IgD-negative memory B cell (primary cell): ENCODE measurements at regions not wholly inside any gene's neighbourhood (a gene's known extent, or its start where the extent isn't known, plus 50 kb on each side); places are given as distances from the start of the nearest gene placed in this dataset.

ENCODE experiments used
- H3K27ac Mint-ChIP-seq, 3 donors: one replicate each; pipeline ENCODE4 v1.8.0; 2020 to 2022; ENCODE audit warnings: mild to moderate bottlenecking in 3 of 3, mixed read lengths in 3 of 3, moderate library complexity in 1 of 3
- H3K27me3 Mint-ChIP-seq: one replicate; pipeline ENCODE4 v1.8.0; 2021; ENCODE audit warnings: mixed read lengths
- H3K36me3 Mint-ChIP-seq: one replicate; pipeline ENCODE4 v1.8.0; 2020; ENCODE audit warnings: mild to moderate bottlenecking, mixed read lengths
- H3K4me1 Mint-ChIP-seq, 3 donors: one replicate each; pipeline ENCODE4 v1.8.0; 2020 to 2022; ENCODE audit warnings: mixed read lengths in 3 of 3, mild to moderate bottlenecking in 1 of 3
- H3K4me3 Mint-ChIP-seq, 4 donors: one replicate each; pipeline ENCODE4 v1.8.0; 2020 to 2022; ENCODE audit warnings: mild to moderate bottlenecking in 4 of 4, mixed read lengths in 4 of 4, moderate library complexity in 3 of 4
- H3K9me3 Mint-ChIP-seq, 3 donors: one replicate each; pipeline ENCODE4 v1.8.0; 2020 to 2021; ENCODE audit warnings: mixed read lengths in 3 of 3, mild to moderate bottlenecking in 1 of 3

DNA sequence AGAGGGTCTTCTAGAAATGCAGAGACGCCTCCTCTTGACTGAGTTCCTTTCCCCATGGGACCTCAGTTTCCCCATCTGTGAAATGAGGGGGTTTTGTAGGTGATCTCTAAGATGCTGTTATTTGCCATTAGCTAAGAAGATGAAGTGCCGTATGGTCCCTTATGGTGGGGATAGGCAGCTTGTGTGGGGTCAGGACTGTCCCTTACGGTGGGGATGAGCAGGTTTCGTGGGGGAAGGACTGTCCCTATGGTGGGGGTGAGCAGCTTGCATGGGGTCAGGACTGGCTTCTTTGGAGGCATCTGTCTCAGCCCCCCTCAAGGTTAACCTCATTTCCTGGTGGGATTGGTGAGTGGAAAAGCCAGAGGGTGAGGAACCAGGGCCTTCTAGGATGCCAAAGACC lies 148.3 kb upstream of the GPR26 start:
- Mint-ChIP-seq H3K4me3 (no peak overlapping the region), H3K27ac (no peak overlapping the region), H3K9me3 (no peaks in the 10 kb centered on the region)

DNA sequence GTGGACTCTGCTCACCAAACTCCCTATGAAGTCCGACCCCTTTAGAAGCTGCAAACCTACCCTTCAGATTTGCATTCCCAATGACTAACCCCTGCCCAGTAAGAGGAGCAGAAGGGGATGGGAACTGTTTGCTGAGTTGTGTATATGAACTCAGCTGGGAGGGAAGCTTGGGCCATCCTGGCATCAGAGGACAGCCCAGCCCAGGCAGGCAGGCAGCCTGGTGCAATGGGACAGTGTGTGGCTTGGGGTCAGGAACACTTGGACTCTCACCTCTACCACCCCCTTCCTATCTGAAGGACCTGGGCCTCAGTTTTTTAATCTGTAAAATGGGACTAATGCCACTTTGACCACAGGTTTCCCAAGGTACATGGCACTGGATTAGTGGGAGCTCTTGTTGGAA lies 147.4 kb upstream of the GPR26 start:
- Mint-ChIP-seq H3K9me3 (no peaks in the 10 kb centered on the region), H3K4me3 (no peak overlapping the region), H3K27ac (no peak overlapping the region)

More for the DNA sequence above, 148.3 kb upstream of the GPR26 start:
- peaks cover 0 to 4% (median 4%) of the 10 kb centered on the region in 3 donors for H3K4me1 Mint-ChIP-seq
- H3K36me3 Mint-ChIP-seq: no peaks in the 10 kb centered on the region
- H3K27me3 Mint-ChIP-seq: peaks cover 9% of the 10 kb centered on the region

DNA sequence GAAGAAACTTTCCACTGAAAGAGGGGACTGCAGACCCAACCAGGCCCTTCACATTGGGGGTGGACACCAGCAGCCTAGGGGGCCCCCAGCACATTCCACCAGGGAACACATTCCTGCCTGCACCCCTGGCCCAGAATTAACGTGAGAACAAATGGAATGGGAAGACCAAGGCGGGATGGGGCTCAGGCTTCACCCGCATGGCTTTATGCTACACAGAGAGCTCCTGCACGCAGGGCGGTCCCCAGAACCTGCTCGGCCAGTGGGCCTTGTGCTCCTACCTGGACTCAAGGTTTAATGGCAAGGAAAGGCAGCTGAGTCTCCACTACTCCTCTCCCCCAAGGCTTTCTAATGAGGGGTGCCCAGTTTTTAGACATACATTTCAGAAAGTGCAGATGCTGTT lies 146.3 kb upstream of the GPR26 start:
- H3K4me1 Mint-ChIP-seq: peaks cover 0 to 4% (median 4%) of the 10 kb centered on the region in 3 donors
- no peak overlapping the region for H3K4me3 Mint-ChIP-seq
- H3K27ac Mint-ChIP-seq: no peak overlapping the region
- H3K9me3 Mint-ChIP-seq: no peaks in the 10 kb centered on the region
- H3K36me3 Mint-ChIP-seq: no peaks in the 10 kb centered on the region
- H3K27me3 Mint-ChIP-seq: peaks cover 9% of the 10 kb centered on the region

More for the DNA sequence above, 147.4 kb upstream of the GPR26 start:
- peaks cover 9% of the 10 kb centered on the region for H3K27me3 Mint-ChIP-seq
- peaks cover 0 to 4% (median 4%) of the 10 kb centered on the region in 3 donors for H3K4me1 Mint-ChIP-seq
- H3K36me3 Mint-ChIP-seq: no peaks in the 10 kb centered on the region

DNA sequence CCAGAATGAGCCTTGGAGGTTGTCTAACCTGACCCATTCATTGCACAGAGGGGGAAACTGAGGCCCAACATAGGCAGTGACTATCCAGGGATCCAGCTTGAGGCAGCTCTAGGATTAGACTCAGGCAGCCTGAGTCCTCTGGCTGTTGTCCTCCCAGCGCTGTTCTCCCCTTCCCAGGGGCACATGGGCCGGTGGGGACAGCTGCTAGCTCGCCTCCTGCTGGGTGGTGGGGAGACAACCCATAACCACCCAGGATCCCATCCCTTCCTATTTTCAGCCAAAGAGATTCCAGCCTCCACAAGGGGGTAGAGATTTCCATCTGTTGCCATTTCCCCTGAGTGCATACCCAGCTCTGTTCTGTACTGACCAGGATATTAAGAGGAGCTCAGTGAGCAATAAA lies 145.1 kb upstream of the GPR26 start:
- Mint-ChIP-seq H3K9me3 (no peaks in the 10 kb centered on the region), H3K4me3 (no peak overlapping the region), H3K36me3 (no peaks in the 10 kb centered on the region), H3K27ac (no peak overlapping the region), H3K4me1 (peaks cover 0 to 4% (median 4%) of the 10 kb centered on the region in 3 donors), H3K27me3 (peaks cover 9% of the 10 kb centered on the region)

DNA sequence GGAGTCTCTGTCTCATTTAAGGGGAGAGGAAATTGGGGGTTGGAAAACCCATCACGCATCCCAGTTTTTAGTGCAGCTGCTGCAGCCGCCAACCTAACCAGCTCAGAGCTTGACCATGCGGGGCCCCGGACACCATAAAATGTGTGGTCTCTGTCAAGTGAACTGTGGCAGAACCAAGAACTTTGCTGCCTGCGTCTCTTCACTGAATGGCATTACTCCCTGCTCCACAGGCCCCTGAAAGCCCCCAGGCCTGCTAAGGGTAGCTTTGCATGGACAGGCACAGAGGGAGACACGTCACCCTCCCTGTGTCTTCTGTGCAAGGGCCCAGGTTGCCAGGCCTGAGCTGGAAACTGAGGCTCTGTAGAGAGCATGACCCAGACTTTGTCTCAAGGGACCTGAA lies 144.6 kb upstream of the GPR26 start:
- no peaks in the 10 kb centered on the region for H3K36me3 Mint-ChIP-seq

DNA sequence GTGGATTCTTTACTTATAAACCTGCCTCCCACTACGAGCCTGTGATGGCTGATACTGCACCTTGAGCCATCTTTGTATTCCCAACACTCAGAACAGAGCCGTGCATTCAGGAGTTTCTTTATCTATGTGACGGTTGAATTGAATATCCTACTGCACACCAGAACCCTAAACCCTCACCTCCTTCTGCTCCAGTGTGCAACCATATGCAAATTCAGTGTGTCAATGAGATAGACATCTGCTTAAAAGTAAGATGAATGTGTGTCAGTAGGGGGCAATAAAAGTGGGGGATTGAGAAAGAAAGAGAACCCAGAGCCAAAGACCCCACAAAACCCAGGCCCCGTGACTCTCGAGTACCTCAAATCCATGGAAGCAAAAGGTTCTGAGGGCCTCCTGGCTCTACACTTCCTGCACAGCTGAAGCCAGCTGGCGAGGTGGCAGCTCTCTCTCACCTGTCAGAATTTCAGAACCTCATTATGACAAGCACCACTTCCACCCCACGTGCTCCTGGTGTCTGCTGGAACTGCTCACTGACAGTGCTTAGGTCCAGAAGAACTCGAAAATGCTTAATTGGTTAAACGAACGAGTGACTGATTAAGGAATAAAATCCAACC lies 143.3 kb upstream of the GPR26 start:
- H3K9me3 Mint-ChIP-seq: no peaks in the 10 kb centered on the region
- H3K36me3 Mint-ChIP-seq: no peaks in the 10 kb centered on the region
- peak overlapping the region in 1 of 4 donors; percentile 29 for H3K4me3 Mint-ChIP-seq
- H3K27ac Mint-ChIP-seq: peak overlapping the region in 1 of 3 donors; percentile 71
- peaks cover 0 to 4% (median 4%) of the 10 kb centered on the region in 3 donors for H3K4me1 Mint-ChIP-seq
- H3K27me3 Mint-ChIP-seq: peaks cover 5% of the 10 kb centered on the region

More for the DNA sequence above, 144.6 kb upstream of the GPR26 start:
- H3K4me1 Mint-ChIP-seq: peaks cover 0 to 4% (median 4%) of the 10 kb centered on the region in 3 donors
- H3K27ac Mint-ChIP-seq: no peak overlapping the region
- no peaks in the 10 kb centered on the region for H3K9me3 Mint-ChIP-seq
- H3K27me3 Mint-ChIP-seq: peaks cover 9% of the 10 kb centered on the region
- no peak overlapping the region for H3K4me3 Mint-ChIP-seq

DNA sequence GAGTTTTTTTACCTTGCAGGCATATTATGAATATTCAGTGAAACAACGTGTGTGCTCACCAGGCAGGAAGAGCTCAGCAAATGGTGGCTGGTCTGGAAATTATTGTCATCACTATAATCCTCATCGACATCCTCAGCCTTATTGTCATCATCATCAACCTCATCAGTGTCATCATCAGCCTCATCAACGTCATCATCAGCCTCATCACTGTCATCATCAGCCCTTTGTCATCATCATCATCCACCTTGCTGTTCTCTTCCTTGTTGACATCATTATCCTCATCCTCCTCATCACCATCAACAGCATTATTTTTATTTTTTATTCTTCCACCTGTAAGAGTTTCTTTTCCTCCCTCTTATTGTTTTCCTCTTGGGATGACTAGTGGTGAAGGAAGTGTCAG lies 142.3 kb upstream of the GPR26 start:
- no peaks in the 10 kb centered on the region for H3K9me3 Mint-ChIP-seq
- H3K36me3 Mint-ChIP-seq: no peaks in the 10 kb centered on the region
- peaks cover 0 to 4% (median 4%) of the 10 kb centered on the region in 3 donors for H3K4me1 Mint-ChIP-seq
- peaks cover 4% of the 10 kb centered on the region for H3K27me3 Mint-ChIP-seq
- H3K27ac Mint-ChIP-seq: no peak overlapping the region
- H3K4me3 Mint-ChIP-seq: no peak overlapping the region

DNA sequence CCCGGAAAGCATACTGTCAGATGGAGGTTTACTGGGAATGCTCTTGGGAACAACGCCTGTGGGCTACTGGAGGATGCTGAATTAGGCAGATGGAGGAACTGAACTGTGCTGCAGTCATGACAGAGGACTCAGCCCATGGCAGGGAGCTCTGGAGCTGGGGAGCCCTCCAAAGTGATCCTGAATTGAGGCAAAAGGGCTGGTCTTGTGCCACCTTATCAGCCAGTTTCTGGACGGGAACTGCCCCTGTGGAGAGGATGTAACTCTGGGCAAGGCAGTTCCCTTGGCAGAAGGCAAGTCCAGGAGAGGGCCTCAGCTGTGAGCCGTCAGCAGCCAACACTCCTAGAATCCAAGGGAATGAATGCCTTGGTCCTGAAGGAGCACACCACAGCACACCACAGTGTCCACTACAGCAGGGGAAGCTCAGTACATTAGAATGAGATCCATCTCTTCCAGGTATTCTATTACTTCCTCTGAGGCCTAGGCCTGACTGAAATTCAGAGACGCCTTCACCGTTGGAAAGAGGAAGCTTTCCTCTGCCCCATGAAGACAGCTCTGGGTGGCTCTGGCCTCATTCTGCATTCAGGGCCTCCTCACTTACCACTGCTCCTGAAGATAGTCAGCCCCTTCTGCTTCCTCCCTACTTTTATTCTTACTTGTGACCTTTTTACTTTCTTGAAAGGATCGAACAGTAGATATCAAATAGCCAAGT lies 139.6 kb upstream of the GPR26 start:
- peaks cover 0 to 4% (median 4%) of the 10 kb centered on the region in 3 donors for H3K4me1 Mint-ChIP-seq
- H3K27me3 Mint-ChIP-seq: no peaks in the 10 kb centered on the region
- H3K4me3 Mint-ChIP-seq: no peak overlapping the region
- H3K27ac Mint-ChIP-seq: no peak overlapping the region
- no peaks in the 10 kb centered on the region for H3K36me3 Mint-ChIP-seq
- H3K9me3 Mint-ChIP-seq: no peaks in the 10 kb centered on the region

DNA sequence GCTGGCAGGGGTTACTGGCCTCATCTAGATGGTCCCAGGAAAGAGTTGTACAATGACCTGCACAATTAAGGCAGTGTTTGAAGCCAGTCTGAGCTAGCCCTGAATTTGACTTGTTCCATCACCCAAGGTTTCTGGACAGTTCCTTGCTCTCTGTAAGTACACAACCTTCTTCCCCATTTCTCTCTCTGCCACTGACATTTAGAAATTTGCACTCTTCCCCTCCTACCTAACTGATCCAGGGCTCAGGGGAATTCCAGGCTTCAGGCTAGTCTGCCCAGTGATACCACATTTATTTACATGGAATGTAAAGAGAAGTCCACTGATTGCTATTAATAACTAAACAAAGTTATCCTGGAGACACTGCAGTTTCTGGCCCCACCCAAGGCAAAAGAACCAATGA lies 139.0 kb upstream of the GPR26 start:
- Mint-ChIP-seq H3K27me3 (no peaks in the 10 kb centered on the region), H3K36me3 (no peaks in the 10 kb centered on the region), H3K27ac (no peak overlapping the region), H3K4me3 (no peak overlapping the region), H3K9me3 (peaks cover 0 to 2% (median 0%) of the 10 kb centered on the region in 3 donors), H3K4me1 (peaks cover 0 to 4% (median 4%) of the 10 kb centered on the region in 3 donors)

DNA sequence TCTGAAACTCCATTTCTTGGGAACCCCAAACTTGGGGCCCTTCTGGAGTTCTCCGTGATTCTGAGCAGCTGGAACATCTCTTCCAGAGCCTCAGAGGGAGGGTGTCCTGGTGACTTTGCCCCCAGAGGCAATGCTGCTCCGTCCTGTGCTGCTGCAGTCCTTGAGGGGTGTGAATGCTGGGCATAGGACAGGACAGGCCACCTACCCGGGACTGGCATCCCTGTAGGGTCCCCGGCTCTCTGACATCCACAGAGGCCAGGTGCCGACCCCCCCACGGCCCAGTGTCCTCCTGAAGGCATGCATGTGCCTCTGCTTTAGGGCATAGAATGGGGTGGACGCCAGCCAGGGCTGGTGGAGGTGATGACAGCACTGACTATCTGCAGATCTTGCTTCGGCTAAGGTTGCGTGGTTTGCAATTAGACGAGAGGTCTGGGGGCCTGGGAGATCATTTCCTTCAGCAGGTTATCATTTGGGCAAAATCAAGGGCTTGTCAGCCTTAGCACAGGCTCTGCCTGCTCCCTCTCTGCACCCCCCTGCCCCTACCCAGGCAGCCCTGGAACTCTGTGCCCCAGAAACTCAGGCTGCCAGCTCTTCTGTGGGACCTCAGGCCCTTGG lies 136.9 kb upstream of the GPR26 start:
- H3K4me3 Mint-ChIP-seq: no peak overlapping the region
- no peaks in the 10 kb centered on the region for H3K36me3 Mint-ChIP-seq
- no peak overlapping the region for H3K27ac Mint-ChIP-seq
- no peaks in the 10 kb centered on the region for H3K27me3 Mint-ChIP-seq
- no peaks in the 10 kb centered on the region for H3K4me1 Mint-ChIP-seq
- H3K9me3 Mint-ChIP-seq: peaks cover 0 to 10% (median 0%) of the 10 kb centered on the region in 3 donors

DNA sequence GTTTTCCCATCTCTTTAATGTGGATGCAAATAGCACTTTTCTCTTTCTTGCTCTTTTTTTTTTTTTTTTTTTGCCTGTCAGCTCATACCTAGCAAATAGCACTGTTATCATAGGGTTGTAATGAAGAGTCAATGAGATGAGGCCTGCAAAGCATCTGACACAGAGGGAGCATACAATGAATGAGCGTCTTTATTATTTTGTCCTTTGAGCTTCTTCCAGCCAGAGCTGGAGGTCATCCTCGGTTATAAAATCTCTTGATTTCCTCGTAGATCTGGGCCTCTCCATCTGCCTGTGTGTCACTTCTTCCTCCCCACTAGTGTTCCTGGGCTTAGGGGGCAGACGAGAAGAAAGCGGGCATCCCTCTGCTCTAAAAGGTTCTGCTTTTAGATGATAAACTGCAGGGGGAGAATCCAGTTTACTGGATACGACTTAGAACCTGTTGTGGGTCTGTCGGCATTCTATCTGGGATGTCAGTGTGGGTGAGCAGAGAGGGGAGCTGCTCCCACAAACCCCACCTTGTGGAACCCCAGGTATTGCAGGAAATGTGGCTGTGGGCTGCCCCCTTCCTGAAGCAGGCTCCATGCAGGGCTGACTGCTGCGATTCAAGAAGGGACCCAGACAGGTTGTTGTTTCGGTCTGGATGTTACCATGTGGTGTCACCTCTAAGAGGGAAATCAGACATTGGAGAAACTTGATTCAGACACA lies 135.8 kb upstream of the GPR26 start:
- no peak overlapping the region for H3K27ac Mint-ChIP-seq
- no peaks in the 10 kb centered on the region for H3K27me3 Mint-ChIP-seq
- peaks cover 0 to 4% (median 4%) of the 10 kb centered on the region in 3 donors for H3K4me1 Mint-ChIP-seq
- no peaks in the 10 kb centered on the region for H3K36me3 Mint-ChIP-seq
- H3K9me3 Mint-ChIP-seq: peaks cover 0 to 10% (median 0%) of the 10 kb centered on the region in 3 donors
- H3K4me3 Mint-ChIP-seq: no peak overlapping the region

DNA sequence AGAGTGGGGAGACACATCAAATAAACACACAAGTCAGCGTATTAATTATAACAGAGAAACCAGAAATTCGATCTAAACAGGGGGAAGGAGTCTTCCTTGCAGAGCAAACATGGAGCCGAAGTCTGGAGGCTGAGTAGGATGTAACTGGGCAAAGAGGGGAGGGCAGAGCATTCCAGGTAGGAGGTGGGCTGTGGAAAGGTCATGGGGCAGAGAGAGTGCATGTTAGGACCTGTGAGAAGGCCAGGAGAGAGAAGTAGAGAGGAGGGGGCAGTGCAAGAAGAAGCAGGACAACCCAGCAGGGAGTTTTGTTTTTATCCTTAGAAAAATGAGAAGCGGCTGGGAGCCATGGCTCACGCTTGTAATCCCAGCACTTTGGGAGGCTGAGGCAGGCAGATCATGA lies 130.8 kb upstream of the GPR26 start:
- Mint-ChIP-seq H3K27ac (no peak overlapping the region), H3K4me1 (peaks cover 18 to 28% (median 27%) of the 10 kb centered on the region in 3 donors), H3K27me3 (peaks cover 2% of the 10 kb centered on the region), H3K9me3 (peaks cover 0 to 10% (median 0%) of the 10 kb centered on the region in 3 donors), H3K36me3 (peaks cover 2% of the 10 kb centered on the region), H3K4me3 (no peak overlapping the region)

DNA sequence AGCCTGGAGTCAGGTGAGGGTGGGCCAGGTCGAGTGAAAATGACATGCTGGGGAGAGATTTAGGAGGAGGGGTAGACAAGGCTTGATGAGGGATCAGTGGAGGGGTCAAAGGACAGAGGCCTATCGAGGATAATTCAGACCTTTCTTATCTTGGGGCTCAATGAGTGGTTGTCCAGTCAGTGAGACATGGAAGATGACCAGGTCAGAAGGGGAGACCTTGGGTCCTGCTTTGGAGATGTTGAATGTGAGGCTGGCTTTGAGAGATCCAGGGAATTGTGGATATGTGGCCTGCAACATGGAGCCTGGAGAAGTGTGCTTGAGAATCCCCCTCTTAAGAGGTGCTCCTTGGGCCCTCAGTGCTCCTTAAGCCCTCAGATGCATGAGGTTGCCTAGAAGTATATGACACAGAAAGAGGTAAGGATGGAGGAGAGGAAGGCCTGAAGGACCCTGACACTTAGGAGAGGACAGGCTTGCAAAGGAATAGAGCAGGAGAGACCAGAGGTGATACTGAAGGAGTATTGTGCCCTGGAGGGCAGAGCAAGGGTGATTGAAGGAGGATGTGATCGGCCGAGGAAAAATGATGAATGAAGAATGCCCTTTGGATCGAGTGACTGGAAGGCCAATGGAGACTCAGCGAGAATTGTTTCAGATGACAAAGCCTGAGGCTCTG lies 129.8 kb upstream of the GPR26 start:
- Mint-ChIP-seq H3K4me3 (peak overlapping the region in 1 of 4 donors; percentile 15), H3K4me1 (peaks cover 18 to 28% (median 27%) of the 10 kb centered on the region in 3 donors), H3K27me3 (peaks cover 2% of the 10 kb centered on the region), H3K27ac (peak overlapping the region in 1 of 3 donors; percentile 5), H3K9me3 (peaks cover 0 to 10% (median 0%) of the 10 kb centered on the region in 3 donors), H3K36me3 (peaks cover 2% of the 10 kb centered on the region)

DNA sequence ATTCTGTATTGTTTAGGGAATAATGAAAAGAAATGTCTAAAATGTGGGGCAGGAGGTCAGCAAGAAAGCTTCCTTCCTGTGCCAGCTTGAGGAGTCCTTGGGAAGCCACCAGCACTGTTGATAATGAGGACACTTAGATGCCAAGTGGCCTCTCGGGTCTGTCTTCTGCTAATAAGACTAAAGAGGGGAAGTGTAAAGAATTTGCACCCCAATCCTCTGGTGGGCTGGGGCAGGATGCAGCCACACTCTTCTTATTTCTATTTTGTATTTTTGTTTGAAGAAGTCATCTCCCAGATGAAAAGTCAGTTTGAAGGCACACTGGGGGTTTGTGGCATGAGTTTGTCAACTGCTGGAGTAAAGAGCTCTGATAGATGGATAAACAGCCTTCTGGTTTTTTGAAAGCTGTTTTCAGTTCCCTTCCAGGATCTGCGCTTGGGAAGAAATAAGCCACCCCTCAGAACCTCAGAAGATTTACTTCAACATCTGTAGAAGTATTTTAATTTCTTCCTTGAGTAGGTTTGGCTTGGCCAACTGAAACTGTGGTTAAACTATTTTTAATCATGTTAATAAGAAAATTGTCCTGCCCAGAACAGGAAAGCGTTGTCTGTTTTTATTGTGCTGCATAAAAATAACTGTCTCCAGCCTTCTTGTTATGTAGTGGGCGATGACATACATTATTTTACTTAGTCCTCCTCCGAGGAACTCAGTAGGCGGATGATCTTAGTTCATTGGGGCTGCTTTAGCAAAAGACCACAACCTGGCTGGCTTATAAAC lies 128.8 kb upstream of the GPR26 start:
- peaks cover 0 to 5% (median 0%) of the 10 kb centered on the region in 3 donors for H3K9me3 Mint-ChIP-seq
- H3K4me1 Mint-ChIP-seq: peaks cover 18 to 28% (median 27%) of the 10 kb centered on the region in 3 donors
- H3K27ac Mint-ChIP-seq: no peak overlapping the region
- peaks cover 2% of the 10 kb centered on the region for H3K27me3 Mint-ChIP-seq
- peak overlapping the region in 2 of 4 donors; percentile 50 to 73 for H3K4me3 Mint-ChIP-seq
- H3K36me3 Mint-ChIP-seq: peaks cover 2% of the 10 kb centered on the region
